Hippocampal formation (tissue), 2 donors: ENCODE measurements at regions not wholly inside any gene's neighbourhood (a gene's known extent, or its start where the extent isn't known, plus 50 kb on each side); places are given as distances from the start of the nearest gene placed in this dataset.
"Not testable (repeated sequence)": the region's sequence is repeated elsewhere in the genome, so short reads cannot be mapped to it uniquely, and the experiment has no call there.

Experiments
- DNase-seq, 2 donors: peaks; one replicate each; lab custom pipeline; 2025; lab: John Stamatoyannopoulos, UW

DNA sequence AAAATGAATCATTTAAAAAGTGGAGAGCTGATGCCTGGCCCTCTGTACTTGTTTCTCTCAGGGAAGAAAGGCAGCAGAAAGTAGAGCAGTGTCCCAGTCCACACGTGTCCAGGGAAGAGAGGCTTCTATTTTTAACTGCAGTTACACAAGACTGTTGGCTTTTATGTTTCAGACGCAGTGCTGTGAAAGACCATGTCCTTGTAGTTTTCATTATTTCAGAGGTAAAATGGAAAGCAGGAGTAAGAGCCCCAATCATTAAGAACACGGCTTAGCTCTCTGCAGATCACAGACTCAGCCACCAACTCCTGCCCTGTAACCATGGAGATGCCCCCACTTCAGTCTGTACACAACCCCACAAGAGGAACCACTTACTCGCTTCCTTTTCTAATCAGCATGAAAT is 336.3 kb downstream of the DAD1 start:
- DNase-seq: peak in 1 of 2 donors; percentile 10

DNA sequence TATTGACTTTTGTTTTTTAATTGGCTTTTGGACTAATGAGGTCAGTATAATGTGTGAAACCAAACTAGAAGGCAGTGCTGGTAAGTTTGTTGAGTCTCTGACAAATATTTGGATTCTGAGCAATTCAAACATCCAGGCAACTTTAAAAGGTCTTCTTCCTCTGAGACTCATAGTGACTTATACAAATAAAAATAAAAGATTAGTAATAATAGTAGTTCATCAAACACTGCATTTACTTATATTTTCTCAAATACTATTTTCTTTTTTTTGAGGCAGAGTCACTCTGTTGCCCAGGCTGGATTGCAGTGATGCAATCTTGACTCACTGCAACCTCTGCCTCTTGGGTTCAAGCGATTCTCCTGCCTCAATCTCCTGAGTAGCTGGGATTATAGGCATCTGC is 337.9 kb downstream of the DAD1 start:
- no peak for DNase-seq

- no peak for DNase-seq
Measured at GRCh38 chr14:22249770-22250169, 339.3 kb downstream of the DAD1 start.

- DNase-seq: no peak
Measured at GRCh38 chr14:22243971-22244581, 344.9 kb downstream of the DAD1 start.

GRCh38 chr14:22238320-22238719 is 350.7 kb downstream of the DAD1 start:
- DNase-seq: not testable (repeated sequence)

DNA sequence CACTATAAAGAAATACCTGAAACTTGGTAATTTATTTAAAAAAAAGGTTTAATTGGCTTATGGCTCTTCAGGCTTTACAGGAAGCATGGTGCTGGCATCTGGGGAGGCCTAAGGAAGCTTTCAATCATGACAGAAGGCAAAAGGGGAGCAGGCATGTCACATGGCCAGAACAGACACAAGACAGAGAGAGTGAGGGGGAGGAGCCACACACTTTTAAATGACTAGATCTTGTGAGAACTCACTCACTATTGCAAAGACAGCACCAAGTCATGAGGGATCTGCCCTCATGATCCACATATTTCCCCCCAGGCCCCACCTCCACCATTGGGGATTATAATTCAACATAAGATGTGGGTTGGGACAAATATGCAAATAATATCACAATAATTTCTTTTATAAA is 355.6 kb downstream of the DAD1 start:
- DNase-seq: no peak

DNA sequence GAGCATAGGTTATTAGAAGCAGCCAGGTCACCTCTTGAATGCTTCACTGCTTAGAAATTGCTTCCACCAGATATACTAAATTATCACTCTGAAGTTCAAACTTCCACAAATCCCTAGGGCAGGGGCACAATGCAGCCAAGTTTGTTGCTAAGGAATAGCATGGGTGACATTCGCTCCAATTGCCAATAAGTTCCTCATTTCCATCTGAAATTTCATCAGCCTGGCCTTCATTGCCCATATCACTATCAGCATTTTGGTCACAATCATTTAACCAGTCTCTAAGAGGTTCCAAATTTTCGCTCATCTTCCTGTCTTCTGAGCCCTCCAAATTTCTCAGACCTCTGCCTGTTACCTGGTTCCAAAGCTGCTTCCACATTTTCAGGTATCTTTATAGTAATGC is 356.1 kb downstream of the DAD1 start:
- no peak for DNase-seq

DNA sequence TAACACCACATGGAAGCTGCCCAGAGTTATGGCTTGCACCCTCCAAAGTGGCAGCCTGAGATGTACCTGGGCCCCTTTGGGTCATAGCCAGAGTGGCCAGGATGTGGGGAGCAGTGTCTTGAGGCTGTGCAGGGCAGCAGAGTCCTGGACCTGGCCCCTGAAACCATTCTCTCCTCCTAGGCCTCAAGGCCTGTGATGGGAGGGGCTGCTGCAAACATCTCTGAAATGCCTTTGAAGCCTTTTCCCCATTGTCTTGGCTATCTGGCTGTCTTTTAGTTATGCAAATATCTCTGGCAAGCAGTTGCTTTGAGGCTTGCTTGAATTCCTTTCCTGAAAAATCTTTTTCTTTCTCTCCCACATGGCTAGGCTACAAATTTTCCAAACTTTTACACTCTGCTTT is 356.5 kb downstream of the DAD1 start:
- no peak for DNase-seq

GRCh38 chr14:22231018-22231417 is 358.0 kb downstream of the DAD1 start:
- DNase-seq: no peak

DNA sequence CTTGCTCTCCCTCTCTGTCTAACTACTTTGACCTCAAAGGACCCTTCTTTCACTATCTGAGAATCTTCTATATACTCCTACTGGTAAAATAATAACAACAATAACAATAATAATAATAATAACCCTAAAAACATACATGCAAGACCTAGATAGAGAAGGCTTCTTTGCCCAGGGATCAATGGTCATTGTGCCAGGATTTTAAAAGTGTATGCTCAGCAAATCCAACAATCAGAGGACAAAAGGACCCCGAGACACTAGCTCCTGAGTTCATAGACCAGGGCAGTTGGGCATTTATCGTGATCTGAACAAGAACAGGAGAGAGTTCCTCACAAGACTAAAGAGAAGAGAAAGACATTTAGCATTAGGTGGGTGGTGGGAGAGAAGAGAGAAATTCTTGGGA is 358.5 kb downstream of the DAD1 start:
- no peak for DNase-seq

- DNase-seq: no peak
Measured at GRCh38 chr14:22227084-22227483, 361.9 kb downstream of the DAD1 start.

- no peak for DNase-seq
Measured at GRCh38 chr14:22226381-22226780, 362.6 kb downstream of the DAD1 start.

DNA sequence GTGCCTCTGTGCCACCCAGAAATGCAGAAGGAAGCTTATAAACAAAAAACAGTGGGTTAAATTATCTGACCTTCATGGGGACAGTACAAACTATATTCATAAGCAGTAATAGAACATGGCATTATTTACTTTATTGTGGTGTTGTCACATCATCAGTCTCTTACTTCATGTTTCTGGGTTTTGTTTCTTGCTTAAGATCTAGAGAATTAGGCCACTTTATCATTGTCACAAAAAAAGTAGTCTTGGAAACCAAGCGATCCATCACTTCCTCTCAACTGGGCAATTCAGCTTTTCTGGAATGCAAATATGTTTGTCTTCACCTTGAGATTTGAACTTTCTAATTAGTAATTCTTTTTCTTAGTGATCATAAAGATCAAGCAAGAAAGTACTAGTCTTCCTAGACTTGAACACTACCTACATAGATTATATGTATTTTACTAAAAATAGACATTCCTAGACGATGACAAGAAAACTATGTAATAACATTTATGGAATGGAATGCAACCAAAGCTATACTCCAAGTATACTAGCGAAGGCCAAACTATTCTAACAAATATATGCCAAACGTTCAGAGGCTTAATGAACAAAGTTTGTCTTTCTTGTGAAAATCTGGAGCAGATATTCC is 363.4 kb downstream of the DAD1 start:
- DNase-seq: no peak

GRCh38 chr14:22221508-22221907 is 367.5 kb downstream of the DAD1 start:
- DNase-seq: no peak

- no peak for DNase-seq
Measured at GRCh38 chr14:22220427-22220826, 368.6 kb downstream of the DAD1 start.

DNA sequence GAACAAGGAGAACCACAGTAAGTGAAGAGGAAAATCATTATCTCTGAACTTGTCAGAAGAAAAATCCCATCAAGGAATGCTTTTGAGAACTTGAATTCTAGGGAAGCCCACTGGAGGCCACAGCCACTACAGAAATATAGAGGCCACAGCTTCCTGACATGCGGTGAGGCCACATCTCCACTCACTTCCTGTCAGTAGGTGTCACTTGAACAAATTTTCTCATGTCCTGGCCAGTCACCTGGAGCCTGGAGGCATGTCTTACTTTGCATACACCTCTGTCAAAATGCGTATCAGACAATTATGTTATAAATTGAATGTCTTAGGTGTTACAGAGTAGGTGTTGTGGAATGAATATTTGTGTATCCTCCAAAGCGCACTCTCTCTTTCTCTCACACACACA is 370.3 kb downstream of the DAD1 start:
- no peak for DNase-seq

GRCh38 chr14:22213120-22213519 is 375.9 kb downstream of the DAD1 start:
- no peak for DNase-seq

DNA sequence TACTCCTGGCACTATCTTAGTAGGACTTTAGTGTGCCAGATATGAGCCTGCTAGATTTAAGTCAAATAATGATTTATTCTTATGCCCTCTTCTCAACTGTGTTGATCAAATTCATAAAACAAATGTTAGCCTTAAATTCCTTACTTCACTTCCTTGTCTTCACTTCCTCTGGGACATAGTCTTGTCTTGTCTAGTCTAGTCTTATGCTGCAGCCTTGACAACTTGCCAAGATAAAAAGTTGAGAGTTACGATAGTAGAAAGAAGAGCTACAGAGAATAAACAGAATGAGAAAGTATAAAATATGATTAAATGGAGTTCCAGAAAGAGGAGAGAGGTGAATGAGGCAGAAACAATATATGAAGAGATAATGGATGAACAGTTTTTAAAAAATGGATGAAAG is 378.1 kb downstream of the DAD1 start:
- no peak for DNase-seq

- DNase-seq: no peak
Measured at GRCh38 chr14:22210026-22210425, 379.0 kb downstream of the DAD1 start.

GRCh38 chr14:22203036-22203435 is 386.0 kb downstream of the DAD1 start:
- no peak for DNase-seq

DNA sequence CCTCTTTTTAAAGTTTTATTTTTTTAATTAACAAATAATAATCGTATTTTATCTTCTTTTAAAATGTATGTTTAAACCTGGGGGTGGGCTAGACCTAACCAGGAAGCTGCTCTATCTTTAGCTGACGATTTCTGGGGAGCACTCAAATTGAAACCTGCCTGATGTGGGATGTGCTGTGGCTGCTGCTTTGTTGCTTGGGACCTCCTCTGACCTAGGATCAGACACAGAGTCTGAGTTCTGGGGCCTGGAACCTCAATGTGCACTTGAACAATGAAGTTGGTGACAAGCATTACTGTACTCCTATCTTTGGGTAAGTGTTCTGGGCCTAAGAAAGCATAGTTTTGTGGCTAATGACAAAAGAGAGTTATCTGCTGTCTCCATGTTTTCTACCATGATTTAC is 386.7 kb downstream of the DAD1 start:
- no peak for DNase-seq

DNA sequence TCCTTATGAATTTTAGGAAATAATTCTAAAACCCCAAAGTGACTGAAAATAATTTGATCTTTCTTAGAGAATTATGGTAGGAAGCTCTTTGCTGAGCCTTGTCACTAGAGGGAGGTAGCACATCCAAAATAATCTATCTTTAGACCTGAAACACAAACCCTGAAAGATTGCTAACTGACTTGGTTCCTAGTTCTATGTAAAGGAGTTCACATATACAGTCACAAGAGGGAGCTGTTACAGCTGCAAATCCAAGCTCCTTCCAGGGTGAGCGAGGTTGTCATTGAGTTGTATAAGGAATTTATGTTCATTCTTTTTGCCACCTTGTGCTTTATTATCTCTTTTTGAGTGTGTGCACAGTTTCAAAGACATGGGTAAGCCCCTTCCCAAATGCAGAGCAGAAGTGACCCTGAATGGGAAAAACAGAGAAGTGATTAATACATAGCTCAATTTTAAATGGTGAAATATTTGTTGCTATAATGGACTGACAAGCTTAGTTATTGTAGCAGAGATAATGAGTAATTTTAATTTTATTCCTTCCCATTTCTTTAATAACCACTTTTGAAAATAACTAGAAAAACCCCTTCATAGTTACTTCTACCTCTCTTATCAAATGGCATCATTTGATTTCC is 387.9 kb downstream of the DAD1 start:
- peak in 1 of 2 donors; percentile 18 for DNase-seq

- not testable (repeated sequence) for DNase-seq
Measured at GRCh38 chr14:22200131-22200530, 388.9 kb downstream of the DAD1 start.

GRCh38 chr14:22194664-22195063 is 394.4 kb downstream of the DAD1 start:
- DNase-seq: no peak
